ENCODE measurements at regions not wholly inside any gene's neighbourhood (a gene's known extent, or its start where the extent isn't known, plus 50 kb on each side); places are given as distances from the start of the nearest gene placed in this dataset.

- TF ChIP-seq REST (IDR thresholded peaks at IDR 0.05; ENCODE audit: insufficient read depth in 1 of 2, low read depth in 2 of 2, low read length in 1 of 2) (no peak), CTCF (IDR thresholded peaks at IDR 0.05) (no peak), POLR2AphosphoS5 (IDR thresholded peaks at IDR 0.05; ENCODE audit: low read depth, low read length) (no peak), TCF7L2 (IDR thresholded peaks at IDR 0.05; ENCODE audit: low read depth, low read length) (no peak), SIN3A (IDR thresholded peaks at IDR 0.05; ENCODE audit: borderline replicate concordance, insufficient read depth, low read depth, low read length) (no peak)
Observed at GRCh38 chr11:133694701-133695100, 150.6 kb downstream of the SPATA19 start.

Measured in Panc1 (cell line).